ENCODE measurements at regions not wholly inside any gene's neighbourhood (a gene's known extent, or its start where the extent isn't known, plus 50 kb on each side); places are given as distances from the start of the nearest gene placed in this dataset.

DNA sequence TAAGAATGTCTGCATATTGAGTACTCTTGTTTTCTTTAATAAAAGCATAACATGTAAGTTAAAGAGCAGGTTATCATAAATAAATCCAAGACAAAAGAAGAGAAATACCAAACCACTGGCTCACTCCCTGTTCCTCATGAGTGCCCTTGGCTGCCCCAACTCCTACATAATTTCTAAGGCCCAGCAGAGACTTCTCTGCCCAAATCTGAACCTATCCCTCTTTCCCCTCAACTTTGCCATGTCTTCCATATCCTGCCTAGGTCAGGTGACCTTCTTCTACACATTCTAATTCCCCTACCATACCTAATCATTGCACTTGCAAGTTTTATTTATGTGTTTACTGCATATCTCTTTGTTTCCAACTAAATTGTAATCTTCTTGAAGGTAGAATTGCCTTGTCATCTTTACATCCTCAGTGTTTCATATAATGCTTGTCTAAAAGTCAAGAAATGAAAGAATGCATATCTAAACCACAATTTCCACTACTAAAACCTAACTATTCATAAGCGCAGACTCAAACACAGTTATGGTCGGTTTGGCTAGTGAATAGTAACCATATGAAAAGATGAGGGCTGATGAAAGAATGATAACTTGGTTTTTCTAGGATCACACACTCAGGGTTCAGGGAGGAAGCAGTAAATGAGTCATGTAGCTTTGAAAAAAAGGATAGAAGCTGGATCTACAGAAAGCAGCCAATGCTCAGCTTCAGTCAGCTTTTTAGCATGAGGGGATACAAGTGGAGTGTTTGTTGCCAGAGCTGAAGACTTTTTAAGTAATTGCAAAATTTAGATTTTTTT, 53.3 kb upstream of the EYA4 start:
- WGBS (ENCODE audit: insufficient coverage), result 100% methylated on average over 1 of the region's 2 CpGs
- H3K4me3 ChIP-seq (ENCODE audit: control insufficient read depth in 1 of 7, extremely low read depth in 1 of 7, insufficient read depth in 4 of 7, low read depth in 2 of 7, low read length in 6 of 7), result no peak overlapping the region
- H3K4me1 ChIP-seq (ENCODE audit: control extremely low read depth in 1 of 4, control insufficient read depth in 4 of 4, insufficient read depth in 4 of 4, low read length in 3 of 4), result no peaks in the 10 kb centered on the region
- peaks cover 0 to 17% (median 2%) of the 10 kb centered on the region in 5 experiments for H3K27me3 ChIP-seq (replicated peaks in 2 of 5; ENCODE audit: control insufficient read depth in 4 of 5, insufficient read depth in 5 of 5, low read length in 4 of 5)
- POLR2A ChIA-PET, result interaction anchor here (0.6 kb wide), 1 partner anchor 132 kb away, joined by 4 read pairs; no protein-coding TSS in a partner anchor
- DNase-seq, result no peak
- H3K36me3 ChIP-seq (ENCODE audit: control insufficient read depth in 4 of 4, insufficient read depth in 4 of 4, low read length in 3 of 4), result no peaks in the 10 kb centered on the region
- CTCF ChIA-PET, result interaction anchor here (1.4 to 1.5 kb wide), 2 partner anchors 7 to 736 kb away, joined by 3 to 5 read pairs; no protein-coding TSS in a partner anchor
- no peak overlapping the region for H3K27ac ChIP-seq (ENCODE audit: insufficient read depth in 1 of 2, low read depth in 1 of 2, low read length in 2 of 2, poor library complexity in 1 of 2, severe bottlenecking in 2 of 2)
- no peaks in the 10 kb centered on the region for H3K9me3 ChIP-seq (ENCODE audit: control extremely low read depth in 1 of 5, control insufficient read depth in 4 of 5, insufficient read depth in 2 of 5, low read depth in 1 of 5, low read length in 4 of 5)

GRCh38 chr6:133190912-133191311, 50.2 kb upstream of the EYA4 start:
- Histone ChIP-seq H3K4me1 (ENCODE audit: control extremely low read depth in 1 of 4, control insufficient read depth in 4 of 4, insufficient read depth in 4 of 4, low read length in 3 of 4) (no peaks in the 10 kb centered on the region), H3K9me3 (ENCODE audit: control extremely low read depth in 1 of 5, control insufficient read depth in 4 of 5, insufficient read depth in 2 of 5, low read depth in 1 of 5, low read length in 4 of 5) (peaks cover 0 to 2% (median 0%) of the 10 kb centered on the region in 5 experiments), H3K4me3 (ENCODE audit: control insufficient read depth in 1 of 7, extremely low read depth in 1 of 7, insufficient read depth in 4 of 7, low read depth in 2 of 7, low read length in 6 of 7) (no peak overlapping the region), H3K27ac (ENCODE audit: insufficient read depth in 1 of 2, low read depth in 1 of 2, low read length in 2 of 2, poor library complexity in 1 of 2, severe bottlenecking in 2 of 2) (no peak overlapping the region), H3K36me3 (ENCODE audit: control insufficient read depth in 4 of 4, insufficient read depth in 4 of 4, low read length in 3 of 4) (no peaks in the 10 kb centered on the region), H3K27me3 (replicated peaks in 2 of 5; ENCODE audit: control insufficient read depth in 4 of 5, insufficient read depth in 5 of 5, low read length in 4 of 5) (peaks cover 0 to 18% (median 3%) of the 10 kb centered on the region in 5 experiments)
- ChIA-PET POLR2A (no interaction called here), CTCF (no interaction called here)
- WGBS (ENCODE audit: insufficient coverage), result 83% methylated on average over 3 of the region's 3 CpGs
- DNase-seq, result no peak

DNA sequence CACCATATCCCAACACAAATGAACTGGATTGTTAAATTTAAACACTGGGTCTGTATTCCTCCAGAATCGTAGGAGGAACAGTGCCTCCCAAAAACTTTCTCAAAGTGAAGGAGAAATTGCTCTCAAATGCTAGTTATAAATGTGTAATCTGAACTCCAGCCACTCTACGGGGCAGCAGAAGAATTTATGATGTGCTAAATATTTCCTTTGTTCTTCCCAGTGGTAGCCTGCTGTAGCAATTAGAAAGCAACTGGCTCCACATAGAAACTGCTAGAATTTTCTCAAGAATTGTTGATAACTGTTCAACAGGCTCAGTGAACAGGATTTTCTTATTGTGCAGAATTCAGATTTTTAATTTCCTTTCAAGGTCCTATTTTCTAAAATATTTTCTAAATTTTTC, 49.8 kb upstream of the EYA4 start:
- DNase-seq, result no peak
- no peaks in the 10 kb centered on the region for H3K36me3 ChIP-seq (ENCODE audit: control insufficient read depth in 4 of 4, insufficient read depth in 4 of 4, low read length in 3 of 4)
- no peaks in the 10 kb centered on the region for H3K4me1 ChIP-seq (ENCODE audit: control extremely low read depth in 1 of 4, control insufficient read depth in 4 of 4, insufficient read depth in 4 of 4, low read length in 3 of 4)
- no peak overlapping the region for H3K4me3 ChIP-seq (ENCODE audit: control insufficient read depth in 1 of 7, extremely low read depth in 1 of 7, insufficient read depth in 4 of 7, low read depth in 2 of 7, low read length in 6 of 7)
- ChIA-PET CTCF (no interaction called here), POLR2A (no interaction called here)
- H3K9me3 ChIP-seq (ENCODE audit: control extremely low read depth in 1 of 5, control insufficient read depth in 4 of 5, insufficient read depth in 2 of 5, low read depth in 1 of 5, low read length in 4 of 5), result peaks cover 0 to 2% (median 0%) of the 10 kb centered on the region in 5 experiments
- WGBS (ENCODE audit: insufficient coverage), result 50% methylated on average over 1 of the region's 2 CpGs
- H3K27me3 ChIP-seq (replicated peaks in 2 of 5; ENCODE audit: control insufficient read depth in 4 of 5, insufficient read depth in 5 of 5, low read length in 4 of 5), result peaks cover 0 to 18% (median 5%) of the 10 kb centered on the region in 5 experiments
- no peak overlapping the region for H3K27ac ChIP-seq (ENCODE audit: insufficient read depth in 1 of 2, low read depth in 1 of 2, low read length in 2 of 2, poor library complexity in 1 of 2, severe bottlenecking in 2 of 2)
